ENCODE measurements at regions not wholly inside any gene's neighbourhood (a gene's known extent, or its start where the extent isn't known, plus 50 kb on each side); places are given as distances from the start of the nearest gene placed in this dataset.

DNA sequence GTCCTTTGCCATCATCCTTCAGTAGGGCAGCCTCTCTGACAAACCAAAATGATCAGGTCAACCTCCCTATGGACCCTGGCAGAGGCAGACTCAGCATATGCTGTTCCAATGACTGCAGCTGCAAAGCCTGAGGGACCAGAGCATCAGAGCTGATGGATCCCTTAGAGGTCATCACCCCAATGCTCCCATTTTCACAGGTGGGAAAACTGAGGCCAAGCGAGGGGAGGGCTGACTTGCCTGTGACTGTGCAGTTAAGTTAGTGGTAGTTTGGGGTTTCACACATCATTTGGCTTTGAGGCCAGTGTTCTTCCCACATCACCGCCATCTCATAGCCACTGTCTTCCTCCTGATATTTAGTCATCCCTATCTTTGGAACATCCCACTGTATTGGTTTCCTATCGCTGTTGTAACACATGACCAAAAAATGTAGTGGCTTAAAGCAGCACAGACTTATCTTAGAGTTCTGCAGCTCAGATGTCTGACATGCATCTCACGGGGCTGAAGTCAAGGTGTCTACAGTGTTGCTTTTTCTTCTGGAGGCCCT, 69.3 kb upstream of the PDZD8 start:
- no peaks in the 10 kb centered on the region for H3K4me1 Mint-ChIP-seq (ENCODE audit: low read depth, unreplicated experiment)
- no peak overlapping the region for H3K27ac Mint-ChIP-seq (ENCODE audit: unreplicated experiment)
- no peaks in the 10 kb centered on the region for H3K36me3 Mint-ChIP-seq (ENCODE audit: insufficient read depth, unreplicated experiment)
- CTCF ChIA-PET: no interaction called here
- BruUV-seq (replicated peaks): no TSS peak
- intact Hi-C loops (cut with micrococcal nuclease; ENCODE audit: unreplicated experiment): loop anchor here (5.0 kb wide), 1 partner anchor 217 kb away; no protein-coding TSS in a partner anchor
- peaks cover 22% of the 10 kb centered on the region for H3K27me3 Mint-ChIP-seq (ENCODE audit: unreplicated experiment)
- H3K4me3 Mint-ChIP-seq (ENCODE audit: low read depth, unreplicated experiment): no peak overlapping the region
- DNase-seq: no peak
- H3K9me3 Mint-ChIP-seq (ENCODE audit: low read depth, unreplicated experiment): peaks cover 3% of the 10 kb centered on the region
- TF ChIP-seq, protein P1, sequence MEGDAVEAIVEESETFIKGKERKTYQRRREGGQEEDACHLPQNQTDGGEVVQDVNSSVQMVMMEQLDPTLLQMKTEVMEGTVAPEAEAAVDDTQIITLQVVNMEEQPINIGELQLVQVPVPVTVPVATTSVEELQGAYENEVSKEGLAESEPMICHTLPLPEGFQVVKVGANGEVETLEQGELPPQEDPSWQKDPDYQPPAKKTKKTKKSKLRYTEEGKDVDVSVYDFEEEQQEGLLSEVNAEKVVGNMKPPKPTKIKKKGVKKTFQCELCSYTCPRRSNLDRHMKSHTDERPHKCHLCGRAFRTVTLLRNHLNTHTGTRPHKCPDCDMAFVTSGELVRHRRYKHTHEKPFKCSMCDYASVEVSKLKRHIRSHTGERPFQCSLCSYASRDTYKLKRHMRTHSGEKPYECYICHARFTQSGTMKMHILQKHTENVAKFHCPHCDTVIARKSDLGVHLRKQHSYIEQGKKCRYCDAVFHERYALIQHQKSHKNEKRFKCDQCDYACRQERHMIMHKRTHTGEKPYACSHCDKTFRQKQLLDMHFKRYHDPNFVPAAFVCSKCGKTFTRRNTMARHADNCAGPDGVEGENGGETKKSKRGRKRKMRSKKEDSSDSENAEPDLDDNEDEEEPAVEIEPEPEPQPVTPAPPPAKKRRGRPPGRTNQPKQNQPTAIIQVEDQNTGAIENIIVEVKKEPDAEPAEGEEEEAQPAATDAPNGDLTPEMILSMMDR (IDR thresholded peaks at IDR 0.05; ENCODE audit: unreplicated experiment): no peak

DNA sequence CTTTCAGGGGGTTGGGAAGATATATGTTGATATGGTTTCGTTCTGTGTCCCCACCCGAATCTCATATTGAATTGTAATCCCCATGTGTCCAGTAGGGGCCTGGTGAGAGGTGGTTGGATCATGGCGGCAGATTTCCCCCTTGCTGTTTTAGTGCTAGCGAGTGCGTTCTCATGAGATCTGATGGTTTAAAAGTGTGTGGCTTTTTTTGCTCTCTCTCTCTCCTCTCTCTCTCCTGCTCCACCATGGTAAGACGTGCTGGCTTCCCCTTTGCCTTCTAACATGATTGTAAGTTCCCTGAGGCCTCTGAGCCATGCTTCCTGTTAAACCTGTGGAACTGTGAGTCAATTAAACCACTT, 68.4 kb upstream of the PDZD8 start:
- Mint-ChIP-seq H3K4me1 (ENCODE audit: low read depth, unreplicated experiment) (no peaks in the 10 kb centered on the region), H3K27ac (ENCODE audit: unreplicated experiment) (no peak overlapping the region), H3K36me3 (ENCODE audit: insufficient read depth, unreplicated experiment) (no peaks in the 10 kb centered on the region), H3K4me3 (ENCODE audit: low read depth, unreplicated experiment) (no peak overlapping the region), H3K27me3 (ENCODE audit: unreplicated experiment) (peaks cover 22% of the 10 kb centered on the region), H3K9me3 (ENCODE audit: low read depth, unreplicated experiment) (peaks cover 3% of the 10 kb centered on the region)
- no TSS peak for BruUV-seq (replicated peaks)
- no peak for DNase-seq
- CTCF ChIA-PET: no interaction called here
- intact Hi-C loops (cut with micrococcal nuclease; ENCODE audit: unreplicated experiment): loop anchor here (1.0 kb wide), 1 partner anchor 35 kb away; no protein-coding TSS in a partner anchor
- TF ChIP-seq, protein P1 (IDR thresholded peaks at IDR 0.05; ENCODE audit: unreplicated experiment): no peak

DNA sequence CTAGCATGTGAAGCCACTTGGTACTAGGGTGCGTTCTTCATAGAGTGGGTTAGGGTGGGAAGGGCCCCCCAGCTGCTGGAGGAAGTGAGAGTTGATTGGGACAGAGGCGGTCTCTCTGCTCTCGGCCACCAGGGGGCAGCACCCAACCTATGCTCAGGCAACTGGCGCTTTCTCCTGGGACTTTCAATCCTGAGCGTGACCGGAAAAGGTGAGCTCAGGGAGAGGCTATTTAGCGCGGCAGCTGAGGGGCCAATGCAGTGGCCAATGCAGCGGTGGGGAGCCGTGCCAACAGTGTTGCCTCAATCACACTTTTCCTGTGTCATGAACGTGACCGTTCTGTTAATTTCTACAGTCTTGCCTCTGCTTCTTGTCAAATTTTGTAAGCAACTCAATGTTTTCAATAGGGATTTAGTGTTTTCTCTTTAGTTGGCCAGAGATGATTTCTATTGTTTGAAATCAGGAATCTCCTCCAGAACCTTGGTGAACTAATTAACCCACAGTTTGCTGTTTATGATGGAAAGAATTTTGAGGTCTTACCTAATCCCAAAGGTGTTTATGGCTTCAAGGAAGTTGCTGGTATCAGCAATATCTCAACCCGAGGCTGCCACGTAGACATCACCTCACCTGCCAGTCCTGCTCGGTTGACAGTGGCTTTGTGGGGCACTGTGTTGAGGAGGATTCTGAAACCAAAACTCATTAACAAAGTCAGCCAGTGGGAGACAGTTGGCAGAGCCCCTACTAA, 67.9 kb upstream of the PDZD8 start:
- CTCF ChIA-PET: interaction anchor here (0.6 to 1.2 kb wide), 8 partner anchors 12 to 227 kb away, joined by 3 to 9 read pairs (median 3); no protein-coding TSS in a partner anchor
- Mint-ChIP-seq H3K4me3 (ENCODE audit: low read depth, unreplicated experiment) (peak overlapping the region; percentile 39), H3K27ac (ENCODE audit: unreplicated experiment) (no peak overlapping the region), H3K36me3 (ENCODE audit: insufficient read depth, unreplicated experiment) (no peaks in the 10 kb centered on the region), H3K4me1 (ENCODE audit: low read depth, unreplicated experiment) (no peaks in the 10 kb centered on the region), H3K27me3 (ENCODE audit: unreplicated experiment) (peaks cover 22% of the 10 kb centered on the region), H3K9me3 (ENCODE audit: low read depth, unreplicated experiment) (peaks cover 3% of the 10 kb centered on the region)
- BruUV-seq (replicated peaks): no TSS peak
- DNase-seq: peak; percentile 80
- intact Hi-C loops (cut with micrococcal nuclease; ENCODE audit: unreplicated experiment): loop anchor here (1.0 kb wide), 1 partner anchor 35 kb away; no protein-coding TSS in a partner anchor
- TF ChIP-seq, protein P1 (IDR thresholded peaks at IDR 0.05; ENCODE audit: unreplicated experiment): peak; percentile 76

DNA sequence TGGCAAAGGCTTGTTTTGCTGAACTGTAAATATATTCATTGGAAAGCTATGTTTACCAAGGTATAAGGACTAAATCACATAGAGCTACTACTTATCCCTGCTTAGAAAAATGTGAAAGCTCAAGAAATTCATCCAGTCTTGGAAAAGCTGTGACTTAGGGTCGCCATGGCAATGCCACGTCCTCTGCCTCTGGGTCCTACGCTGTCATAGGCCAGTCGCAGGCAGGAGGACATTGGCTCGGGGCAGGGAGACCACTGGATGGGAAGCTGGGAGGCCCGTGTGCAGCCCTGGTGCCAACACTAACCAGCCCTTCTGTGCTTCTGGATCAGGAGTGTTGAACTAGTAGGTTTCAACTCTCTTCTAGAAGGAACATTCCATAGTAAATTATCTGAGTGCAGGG, 67.3 kb upstream of the PDZD8 start:
- no peak overlapping the region for H3K27ac Mint-ChIP-seq (ENCODE audit: unreplicated experiment)
- intact Hi-C loops (cut with micrococcal nuclease; ENCODE audit: unreplicated experiment): no loop called here
- peaks cover 22% of the 10 kb centered on the region for H3K27me3 Mint-ChIP-seq (ENCODE audit: unreplicated experiment)
- CTCF ChIA-PET: interaction anchor here (0.8 to 1.2 kb wide), 4 partner anchors 11 to 226 kb away, joined by 3 to 9 read pairs (median 6); no protein-coding TSS in a partner anchor
- H3K4me1 Mint-ChIP-seq (ENCODE audit: low read depth, unreplicated experiment): no peaks in the 10 kb centered on the region
- no peak for DNase-seq
- peak overlapping the region; percentile 39 for H3K4me3 Mint-ChIP-seq (ENCODE audit: low read depth, unreplicated experiment)
- no peaks in the 10 kb centered on the region for H3K36me3 Mint-ChIP-seq (ENCODE audit: insufficient read depth, unreplicated experiment)
- peaks cover 3% of the 10 kb centered on the region for H3K9me3 Mint-ChIP-seq (ENCODE audit: low read depth, unreplicated experiment)
- BruUV-seq (replicated peaks): no TSS peak
- TF ChIP-seq, protein P1 (IDR thresholded peaks at IDR 0.05; ENCODE audit: unreplicated experiment): no peak

Measured in Calu3 (cell line).